COLO829 (cell line): ENCODE measurements at regions not wholly inside any gene's neighbourhood (a gene's known extent, or its start where the extent isn't known, plus 50 kb on each side); places are given as distances from the start of the nearest gene placed in this dataset.
"Not testable (repeated sequence)": the region's sequence is repeated elsewhere in the genome, so short reads cannot be mapped to it uniquely, and the experiment has no call there.

Source experiments
- DNase-seq: peaks from one replicate; pipeline ENCODE4 v3.0.0; 2012; ENCODE audit warnings: low spot score

- DNase-seq: no peak
These were observed 364.8 kb upstream of the SORCS1 start for GRCh38 chr10:107529350-107529749.

GRCh38 chr10:107520348-107520747 lies 355.8 kb upstream of the SORCS1 start:
- DNase-seq: no peak

- peak; percentile 29 for DNase-seq
These were observed 353.3 kb upstream of the SORCS1 start for GRCh38 chr10:107517811-107518210.

- DNase-seq: no peak
These were observed 351.8 kb upstream of the SORCS1 start for GRCh38 chr10:107516349-107516748.

GRCh38 chr10:107504011-107504410 lies 339.5 kb upstream of the SORCS1 start:
- not testable (repeated sequence) for DNase-seq

- no peak for DNase-seq
These were observed 337.9 kb upstream of the SORCS1 start for GRCh38 chr10:107502229-107502985.

GRCh38 chr10:107498983-107499382 lies 334.5 kb upstream of the SORCS1 start:
- DNase-seq: no peak

GRCh38 chr10:107497024-107497423 lies 332.5 kb upstream of the SORCS1 start:
- DNase-seq: no peak

GRCh38 chr10:107496594-107496993 lies 332.1 kb upstream of the SORCS1 start:
- DNase-seq: peak; percentile 1

- no peak for DNase-seq
These were observed 327.9 kb upstream of the SORCS1 start for GRCh38 chr10:107492389-107492788.

- DNase-seq: no peak
These were observed 325.9 kb upstream of the SORCS1 start for GRCh38 chr10:107490389-107490788.

- no peak for DNase-seq
These were observed 322.8 kb upstream of the SORCS1 start for GRCh38 chr10:107487284-107487683.

GRCh38 chr10:107485019-107485418 lies 320.5 kb upstream of the SORCS1 start:
- DNase-seq: no peak

GRCh38 chr10:107481881-107482280 lies 317.4 kb upstream of the SORCS1 start:
- no peak for DNase-seq

- no peak for DNase-seq
These were observed 316.7 kb upstream of the SORCS1 start for GRCh38 chr10:107481224-107481623.

- DNase-seq: no peak
These were observed 316.3 kb upstream of the SORCS1 start for GRCh38 chr10:107480781-107481180.

- no peak for DNase-seq
These were observed 312.8 kb upstream of the SORCS1 start for GRCh38 chr10:107477266-107477665.

GRCh38 chr10:107476408-107476807 lies 311.9 kb upstream of the SORCS1 start:
- DNase-seq: no peak

- no peak for DNase-seq
These were observed 310.1 kb upstream of the SORCS1 start for GRCh38 chr10:107474650-107475049.

- DNase-seq: peak; percentile 11
These were observed 308.7 kb upstream of the SORCS1 start for GRCh38 chr10:107473225-107473624.

GRCh38 chr10:107471911-107472310 lies 307.4 kb upstream of the SORCS1 start:
- DNase-seq: no peak

GRCh38 chr10:107453561-107453960 lies 289.1 kb upstream of the SORCS1 start:
- DNase-seq: no peak

- no peak for DNase-seq
These were observed 286.5 kb upstream of the SORCS1 start for GRCh38 chr10:107451047-107451446.

- no peak for DNase-seq
These were observed 285.6 kb upstream of the SORCS1 start for GRCh38 chr10:107450056-107450455.
